Testis (tissue), 2 donors: ENCODE measurements at regions not wholly inside any gene's neighbourhood (a gene's known extent, or its start where the extent isn't known, plus 50 kb on each side); places are given as distances from the start of the nearest gene placed in this dataset.

ENCODE experiments used
- DNase-seq: peaks from one replicate; pipeline ENCODE4 v3.0.0-alpha.2; 2019
- H3K27ac ChIP-seq, 2 donors: fragments of 200-600 bp; sonication (generic); one replicate each; pipeline ENCODE4 v1.5.1; 2019
- H3K27me3 ChIP-seq: fragments of 200-600 bp; sonication (generic); one replicate; pipeline ENCODE4 v1.5.1; 2019
- H3K36me3 ChIP-seq: fragments of 200-600 bp; sonication (generic); one replicate; pipeline ENCODE4 v1.5.1; 2017; ENCODE audit warnings: low read depth; ENCODE audit errors: missing control alignments
- H3K4me1 ChIP-seq: fragments of 200-600 bp; sonication (generic); one replicate; pipeline ENCODE4 v1.5.1; 2019
- H3K4me3 ChIP-seq, 2 donors: fragments of 200-600 bp; sonication (generic); one replicate each; pipeline ENCODE4 v1.5.1; 2017 to 2019
- H3K9me3 ChIP-seq: fragments of 200-600 bp; sonication (generic); one replicate; pipeline ENCODE4 v1.5.1; 2017
- CTCF ChIP-seq, 3 experiments: fragments of 450-650 bp in 2 of 3; fragments of 200-600 bp in 1 of 3; sonication (generic) in 1 of 3; IDR thresholded peaks; one replicate each; pipeline ENCODE4 v1.5.1; 2016 to 2019; ENCODE audit warnings: antibody characterized with exemption in 3 of 3, mild to moderate bottlenecking in 2 of 3, moderate library complexity in 1 of 3
- POLR2A ChIP-seq: fragments of 450-650 bp; IDR thresholded peaks from one replicate; pipeline ENCODE4 v1.6.1; 2017; ENCODE audit warnings: antibody characterized with exemption, mild to moderate bottlenecking, moderate library complexity
- WGBS, 2 donors: methylation state at CpG; one replicate each; pipeline ENCODE4 v1.1.5; 2018; 5-methylcytosine and 5-hydroxymethylcytosine counted together
- intact Hi-C: fragments of 100-400 bp; cut with DNase I; formaldehyde crosslinking; loops from one replicate; pipeline ENCODE4 v1.15.1; 2023; ENCODE audit warnings: low total_unique reads

- WGBS, 2 donors: 56% methylated on average over 8 of the region's 8 CpGs
- no peaks in the 10 kb centered on the region for H3K9me3 ChIP-seq
- no peaks in the 10 kb centered on the region for H3K4me1 ChIP-seq
- no peaks in the 10 kb centered on the region for H3K27me3 ChIP-seq
- H3K36me3 ChIP-seq: no peaks in the 10 kb centered on the region
- intact Hi-C loops: no loop called here
- H3K4me3 ChIP-seq: no peak overlapping the region
- no peak overlapping the region for H3K27ac ChIP-seq
- TF ChIP-seq POLR2A: no peak
- no peak for TF ChIP-seq CTCF (IDR thresholded peaks at IDR 0.05)
- no peak for DNase-seq
Measured at GRCh38 chr12:124668602-124669001, 101.2 kb upstream of the NCOR2 start.

- 89 to 92% methylated on average over 14 to 21 of the region's 21 CpGs for WGBS, 2 donors
- intact Hi-C loops: no loop called here
- H3K36me3 ChIP-seq: no peaks in the 10 kb centered on the region
- DNase-seq: no peak
- H3K4me3 ChIP-seq: no peak overlapping the region
- H3K27me3 ChIP-seq: no peaks in the 10 kb centered on the region
- no peaks in the 10 kb centered on the region for H3K9me3 ChIP-seq
- H3K27ac ChIP-seq: no peak overlapping the region
- no peak for TF ChIP-seq POLR2A
- TF ChIP-seq CTCF (IDR thresholded peaks at IDR 0.05): no peak
- H3K4me1 ChIP-seq: no peaks in the 10 kb centered on the region
Measured at GRCh38 chr12:124667506-124668326, 100.3 kb upstream of the NCOR2 start.

- DNase-seq: no peak
- H3K27ac ChIP-seq: no peak overlapping the region
- TF ChIP-seq POLR2A (no peak), CTCF (IDR thresholded peaks at IDR 0.05) (no peak)
- no peak overlapping the region for H3K4me3 ChIP-seq
- H3K4me1 ChIP-seq: no peaks in the 10 kb centered on the region
- WGBS, 2 donors: 94 to 96% methylated on average over 4 of the region's 4 CpGs
- no peaks in the 10 kb centered on the region for H3K27me3 ChIP-seq
- H3K36me3 ChIP-seq: no peaks in the 10 kb centered on the region
- no peaks in the 10 kb centered on the region for H3K9me3 ChIP-seq
- intact Hi-C loops: no loop called here
Measured at GRCh38 chr12:124666722-124667259, 99.4 kb upstream of the NCOR2 start.

- Histone ChIP-seq H3K27ac (no peak overlapping the region), H3K4me1 (peaks cover 7% of the 10 kb centered on the region), H3K36me3 (no peaks in the 10 kb centered on the region), H3K4me3 (no peak overlapping the region), H3K9me3 (no peaks in the 10 kb centered on the region), H3K27me3 (no peaks in the 10 kb centered on the region)
- intact Hi-C loops: no loop called here
- no peak for TF ChIP-seq POLR2A
- no peak for TF ChIP-seq CTCF (IDR thresholded peaks at IDR 0.05)
- DNase-seq: no peak
- WGBS, 2 donors: 92% methylated on average over 1 of the region's 1 CpG
Measured at GRCh38 chr12:124665511-124665910, 98.1 kb upstream of the NCOR2 start.
